Fibroblast of lung (primary cell): ENCODE measurements at regions not wholly inside any gene's neighbourhood (a gene's known extent, or its start where the extent isn't known, plus 50 kb on each side); places are given as distances from the start of the nearest gene placed in this dataset.

ENCODE experiments used
- DNase-seq, 2 donors: peaks; one replicate each; pipeline versions ENCODE4 v3.0.0 to v3.0.0-alpha.2; 2010; ENCODE audit warnings: low read depth in 2 of 2
- H2AFZ ChIP-seq: 2 replicates; pipeline ENCODE4 v1.5.1; 2012; ENCODE audit warnings: low read length, control low read depth, inconsistent platforms
- H3K27ac ChIP-seq: 2 replicates; pipeline ENCODE4 v1.5.1; 2011; ENCODE audit warnings: low read length, control low read depth; ENCODE audit not compliant: insufficient read depth
- H3K27me3 ChIP-seq: 2 replicates; pipeline ENCODE4 v1.5.1; 2011; ENCODE audit warnings: mild to moderate bottlenecking, low read length; ENCODE audit not compliant: control insufficient read depth, insufficient read depth
- H3K36me3 ChIP-seq: 2 replicates; pipeline ENCODE4 v1.5.1; 2011; ENCODE audit warnings: low read length; ENCODE audit not compliant: control insufficient read depth, insufficient read depth
- H3K4me1 ChIP-seq: 2 replicates; pipeline ENCODE4 v1.5.1; 2011; ENCODE audit warnings: low read length; ENCODE audit not compliant: control insufficient read depth, insufficient read depth; ENCODE audit errors: extremely low read depth
- H3K4me2 ChIP-seq: 2 replicates; pipeline ENCODE4 v1.5.1; 2011; ENCODE audit warnings: low read length, control low read depth; ENCODE audit not compliant: insufficient read depth; ENCODE audit errors: extremely low read depth
- H3K4me3 ChIP-seq, 4 experiments: fragments of 200-600 bp in 1 of 4; sonication (generic) in 1 of 4; replicated peaks in 1 of 4; 2 replicates each; pipeline ENCODE4 v1.5.1; 2011 to 2016; ENCODE audit warnings: low read length in 4 of 4, low read depth in 3 of 4, mild to moderate bottlenecking in 3 of 4, control low read depth in 2 of 4, inconsistent platforms in 1 of 4, mixed read lengths in 1 of 4; ENCODE audit not compliant: insufficient read depth in 1 of 4; ENCODE audit errors: control extremely low read depth in 1 of 4
- H3K79me2 ChIP-seq: 2 replicates; pipeline ENCODE4 v1.5.1; 2012; ENCODE audit warnings: mild to moderate bottlenecking, low read length, inconsistent platforms; ENCODE audit not compliant: control insufficient read depth, insufficient read depth
- H3K9ac ChIP-seq: 2 replicates; pipeline ENCODE4 v1.5.1; 2011; ENCODE audit warnings: mild to moderate bottlenecking, low read length, control low read depth; ENCODE audit not compliant: insufficient read depth
- H3K9me3 ChIP-seq: 2 replicates; pipeline ENCODE4 v1.5.1; 2012; ENCODE audit warnings: low read depth, low read length; ENCODE audit not compliant: control insufficient read depth, insufficient read depth
- H4K20me1 ChIP-seq: 2 replicates; pipeline ENCODE4 v1.5.1; 2011; ENCODE audit warnings: low read length; ENCODE audit not compliant: control insufficient read depth, insufficient read depth; ENCODE audit errors: extremely low read depth
- CTCF ChIP-seq, 2 donors: IDR thresholded peaks in 1 of 2; conservative IDR thresholded peaks in 1 of 2; 1 replicate in 1 of 2; 2 replicates in 1 of 2; pipeline ENCODE4 v1.5.1; 2011 to 2012; ENCODE audit warnings: low read length in 2 of 2, control low read depth in 1 of 2, inconsistent platforms in 1 of 2, low read depth in 1 of 2, mild to moderate bottlenecking in 1 of 2
- EZH2 ChIP-seq: IDR thresholded peaks from 2 replicates; pipeline ENCODE4 v1.5.1; 2012; ENCODE audit warnings: low read length, control low read depth, mild to moderate bottlenecking; ENCODE audit errors: missing control alignments

GRCh38 chr10:50963063-50963462, 77.6 kb upstream of the A1CF start:
- H4K20me1 ChIP-seq = no peaks in the 10 kb centered on the region
- no peak overlapping the region for H3K4me2 ChIP-seq
- no peak overlapping the region for H3K27ac ChIP-seq
- H3K9ac ChIP-seq = no peak overlapping the region
- DNase-seq = no peak
- no peaks in the 10 kb centered on the region for H3K4me1 ChIP-seq
- no peaks in the 10 kb centered on the region for H3K36me3 ChIP-seq
- H2AFZ ChIP-seq = no peak overlapping the region
- TF ChIP-seq EZH2 (no peak), CTCF (conservative IDR thresholded peaks at IDR 0.05 in 1 of 2, IDR thresholded peaks at IDR 0.05 in 1 of 2; ENCODE audit: low read depth in 1 of 2, low read length in 2 of 2) (no peak)
- no peak overlapping the region for H3K4me3 ChIP-seq
- H3K79me2 ChIP-seq = no peaks in the 10 kb centered on the region
- H3K9me3 ChIP-seq = no peaks in the 10 kb centered on the region
- H3K27me3 ChIP-seq = no peaks in the 10 kb centered on the region

GRCh38 chr10:50968386-50969091, 83.1 kb upstream of the A1CF start:
- no peak for DNase-seq
- Histone ChIP-seq H3K4me2 (no peak overlapping the region), H3K4me3 (no peak overlapping the region), H3K36me3 (no peaks in the 10 kb centered on the region), H3K9ac (no peak overlapping the region), H3K4me1 (no peaks in the 10 kb centered on the region), H3K27ac (no peak overlapping the region), H2AFZ (no peak overlapping the region), H3K9me3 (no peaks in the 10 kb centered on the region), H3K27me3 (no peaks in the 10 kb centered on the region), H3K79me2 (no peaks in the 10 kb centered on the region), H4K20me1 (no peaks in the 10 kb centered on the region)
- TF ChIP-seq EZH2 = no peak
- TF ChIP-seq CTCF (conservative IDR thresholded peaks at IDR 0.05 in 1 of 2, IDR thresholded peaks at IDR 0.05 in 1 of 2; ENCODE audit: low read depth in 1 of 2, low read length in 2 of 2) = no peak

GRCh38 chr10:50972591-50972990, 87.2 kb upstream of the A1CF start:
- Histone ChIP-seq H3K9ac (no peak overlapping the region), H3K9me3 (no peaks in the 10 kb centered on the region), H3K27ac (no peak overlapping the region), H3K79me2 (no peaks in the 10 kb centered on the region), H3K27me3 (no peaks in the 10 kb centered on the region), H3K4me1 (no peaks in the 10 kb centered on the region), H3K36me3 (no peaks in the 10 kb centered on the region), H3K4me3 (no peak overlapping the region), H4K20me1 (no peaks in the 10 kb centered on the region), H2AFZ (no peak overlapping the region), H3K4me2 (no peak overlapping the region)
- no peak for DNase-seq
- TF ChIP-seq CTCF (conservative IDR thresholded peaks at IDR 0.05 in 1 of 2, IDR thresholded peaks at IDR 0.05 in 1 of 2; ENCODE audit: low read depth in 1 of 2, low read length in 2 of 2) (no peak), EZH2 (no peak)
